ENCODE measurements at regions not wholly inside any gene's neighbourhood (a gene's known extent, or its start where the extent isn't known, plus 50 kb on each side); places are given as distances from the start of the nearest gene placed in this dataset.

GRCh38 chr20:30503992-30504570 is 753.4 kb upstream of the DEFB115 start:
- CTCF ChIA-PET = no interaction called here
- H3K27me3 ChIP-seq (ENCODE audit: control insufficient read depth in 2 of 2, insufficient read depth in 2 of 2, low read length in 2 of 2) = no peaks in the 10 kb centered on the region
- peaks cover 6% of the 10 kb centered on the region for H3K9me3 ChIP-seq (replicated peaks; ENCODE audit: control insufficient read depth, insufficient read depth, low read length)
- no peaks in the 10 kb centered on the region for H4K20me1 ChIP-seq (replicated peaks; ENCODE audit: control insufficient read depth, extremely low read depth, insufficient read depth, low read length)
- H3K79me2 ChIP-seq (ENCODE audit: control insufficient read depth, insufficient read depth, low read length) = no peaks in the 10 kb centered on the region
- dilution Hi-C loops (cut with MboI; ENCODE audit: extremely low pct_ligation_motif_present, low sequenced_read_pairs) (no loop called here), intact Hi-C loops (cut with micrococcal nuclease) (no loop called here)
- no peak overlapping the region for H3K4me3 ChIP-seq (replicated peaks in 1 of 3; ENCODE audit: insufficient read depth in 1 of 3, low read depth in 1 of 3, low read length in 3 of 3)
- no peak for FAIRE-seq
- H3K9ac ChIP-seq (replicated peaks; ENCODE audit: extremely low read depth, insufficient read depth, low read length) = no peak overlapping the region
- TF ChIP-seq POLR2AphosphoS5 (IDR thresholded peaks at IDR 0.05; ENCODE audit: insufficient read depth, low read depth, low read length) = no peak
- no peak for TF ChIP-seq POLR2A (IDR thresholded peaks at IDR 0.05; ENCODE audit: low read depth, low read length)
- no peak for TF ChIP-seq MYC (IDR thresholded peaks at IDR 0.05; ENCODE audit: low read depth, low read length)
- TF ChIP-seq EZH2 (IDR thresholded peaks at IDR 0.05; ENCODE audit: borderline replicate concordance, low read depth, low read length, severe bottlenecking) = no peak
- no peak for TF ChIP-seq MAX (IDR thresholded peaks at IDR 0.05; ENCODE audit: insufficient read depth, insufficient read length)
- TF ChIP-seq CTCF (IDR thresholded peaks at IDR 0.05; ENCODE audit: extremely low read depth in 1 of 2, insufficient read depth in 1 of 2, low read depth in 1 of 2, low read length in 2 of 2) = no peak
- TF ChIP-seq FOS (IDR thresholded peaks at IDR 0.05; ENCODE audit: borderline replicate concordance, insufficient read depth, low read length) = no peak
- no peak for TF ChIP-seq JUN (IDR thresholded peaks at IDR 0.05; ENCODE audit: borderline replicate concordance, insufficient read depth, insufficient read length, low read depth)
- no peak for TF ChIP-seq GATA2 (IDR thresholded peaks at IDR 0.05; ENCODE audit: insufficient read depth, insufficient read length, low read depth, low read length)
- no peak overlapping the region for H3K4me2 ChIP-seq (ENCODE audit: insufficient read depth, low read length)
- no TSS peak for BruUV-seq (replicated peaks)
- H3K36me3 ChIP-seq (ENCODE audit: control insufficient read depth in 2 of 2, extremely low read depth in 1 of 2, insufficient read depth in 2 of 2, low read length in 2 of 2) = no peaks in the 10 kb centered on the region
- no peak for DNase-seq (ENCODE audit: low read depth, low spot score)
- no peak overlapping the region for H2AFZ ChIP-seq (ENCODE audit: low read depth, low read length)
- H3K9me1 ChIP-seq (replicated peaks; ENCODE audit: control insufficient read depth, extremely low read depth, insufficient read depth, low read length) = no peaks in the 10 kb centered on the region
- H3K27ac ChIP-seq (ENCODE audit: insufficient read depth, low read depth, low read length) = no peak overlapping the region
- no peaks in the 10 kb centered on the region for H3K4me1 ChIP-seq (ENCODE audit: control insufficient read depth, extremely low read depth, insufficient read depth, low read length)
- POLR2A ChIA-PET = no interaction called here

Measured in endothelial cell of umbilical vein (primary cell).